PFSK-1 (cell line): ENCODE measurements at regions not wholly inside any gene's neighbourhood (a gene's known extent, or its start where the extent isn't known, plus 50 kb on each side); places are given as distances from the start of the nearest gene placed in this dataset.

Experiments
- POLR2AphosphoS5 ChIP-seq: IDR thresholded peaks from 2 replicates; pipeline ENCODE4 v1.6.1; 2012; ENCODE audit warnings: low read depth, mild to moderate bottlenecking, control low read depth, low read length, moderate library complexity
- TF ChIP-seq, protein P1 (sequence below), 2 experiments: IDR thresholded peaks; 2 replicates each; pipeline versions ENCODE4 v1.6.1 to v1.8.0; 2011 to 2012; ENCODE audit warnings: low read depth in 2 of 2, low read length in 2 of 2, control low read depth in 1 of 2, inconsistent platforms in 1 of 2, mild to moderate bottlenecking in 1 of 2, moderate library complexity in 1 of 2; ENCODE audit not compliant: insufficient read depth in 1 of 2

DNA sequence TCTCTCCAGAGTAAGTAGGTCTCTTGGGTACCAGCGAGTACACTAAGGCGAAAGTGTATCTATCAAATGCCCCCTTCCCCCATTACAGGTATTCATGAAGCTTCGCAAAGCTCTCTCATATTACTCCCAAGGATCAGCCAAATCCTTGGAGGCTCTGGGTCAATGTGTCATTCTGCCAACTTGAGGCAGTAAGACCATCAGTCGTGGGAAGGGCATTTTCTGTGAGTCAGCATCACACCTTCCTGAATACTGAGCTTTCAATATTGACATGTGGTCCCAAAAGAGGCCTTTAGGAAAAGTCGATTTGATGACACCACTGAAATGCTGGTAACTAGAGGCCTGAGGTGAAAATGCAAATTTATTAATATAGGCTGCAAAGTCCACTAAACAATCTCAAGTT lies 323.9 kb downstream of the LRIG3 start:
- no peak for TF ChIP-seq POLR2AphosphoS5
- TF ChIP-seq, protein P1, sequence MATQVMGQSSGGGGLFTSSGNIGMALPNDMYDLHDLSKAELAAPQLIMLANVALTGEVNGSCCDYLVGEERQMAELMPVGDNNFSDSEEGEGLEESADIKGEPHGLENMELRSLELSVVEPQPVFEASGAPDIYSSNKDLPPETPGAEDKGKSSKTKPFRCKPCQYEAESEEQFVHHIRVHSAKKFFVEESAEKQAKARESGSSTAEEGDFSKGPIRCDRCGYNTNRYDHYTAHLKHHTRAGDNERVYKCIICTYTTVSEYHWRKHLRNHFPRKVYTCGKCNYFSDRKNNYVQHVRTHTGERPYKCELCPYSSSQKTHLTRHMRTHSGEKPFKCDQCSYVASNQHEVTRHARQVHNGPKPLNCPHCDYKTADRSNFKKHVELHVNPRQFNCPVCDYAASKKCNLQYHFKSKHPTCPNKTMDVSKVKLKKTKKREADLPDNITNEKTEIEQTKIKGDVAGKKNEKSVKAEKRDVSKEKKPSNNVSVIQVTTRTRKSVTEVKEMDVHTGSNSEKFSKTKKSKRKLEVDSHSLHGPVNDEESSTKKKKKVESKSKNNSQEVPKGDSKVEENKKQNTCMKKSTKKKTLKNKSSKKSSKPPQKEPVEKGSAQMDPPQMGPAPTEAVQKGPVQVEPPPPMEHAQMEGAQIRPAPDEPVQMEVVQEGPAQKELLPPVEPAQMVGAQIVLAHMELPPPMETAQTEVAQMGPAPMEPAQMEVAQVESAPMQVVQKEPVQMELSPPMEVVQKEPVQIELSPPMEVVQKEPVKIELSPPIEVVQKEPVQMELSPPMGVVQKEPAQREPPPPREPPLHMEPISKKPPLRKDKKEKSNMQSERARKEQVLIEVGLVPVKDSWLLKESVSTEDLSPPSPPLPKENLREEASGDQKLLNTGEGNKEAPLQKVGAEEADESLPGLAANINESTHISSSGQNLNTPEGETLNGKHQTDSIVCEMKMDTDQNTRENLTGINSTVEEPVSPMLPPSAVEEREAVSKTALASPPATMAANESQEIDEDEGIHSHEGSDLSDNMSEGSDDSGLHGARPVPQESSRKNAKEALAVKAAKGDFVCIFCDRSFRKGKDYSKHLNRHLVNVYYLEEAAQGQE (IDR thresholded peaks at IDR 0.05; ENCODE audit: insufficient read depth in 1 of 2, low read depth in 2 of 2, low read length in 2 of 2): no peak
